Esophagus squamous epithelium (tissue), 4 donors: ENCODE measurements at regions not wholly inside any gene's neighbourhood (a gene's known extent, or its start where the extent isn't known, plus 50 kb on each side); places are given as distances from the start of the nearest gene placed in this dataset.
A peak's percentile ranks its signal among the peaks of the same experiment; 100 is the strongest.

Experiments
- POLR2A ChIP-seq, 4 donors: fragments of 450-650 bp; IDR thresholded peaks; one replicate each; pipeline ENCODE4 v1.6.1; 2017; ENCODE audit warnings: antibody characterized with exemption in 4 of 4, mild to moderate bottlenecking in 4 of 4, moderate library complexity in 3 of 4
- TF ChIP-seq, protein P1 (sequence below), 6 experiments: fragments of 450-650 bp in 4 of 6; fragments of 200-600 bp in 2 of 6; sonication (generic) in 2 of 6; IDR thresholded peaks; one replicate each; pipeline ENCODE4 v1.5.1; 2016 to 2019; ENCODE audit warnings: antibody characterized with exemption in 6 of 6, mild to moderate bottlenecking in 4 of 6, moderate library complexity in 4 of 6

DNA sequence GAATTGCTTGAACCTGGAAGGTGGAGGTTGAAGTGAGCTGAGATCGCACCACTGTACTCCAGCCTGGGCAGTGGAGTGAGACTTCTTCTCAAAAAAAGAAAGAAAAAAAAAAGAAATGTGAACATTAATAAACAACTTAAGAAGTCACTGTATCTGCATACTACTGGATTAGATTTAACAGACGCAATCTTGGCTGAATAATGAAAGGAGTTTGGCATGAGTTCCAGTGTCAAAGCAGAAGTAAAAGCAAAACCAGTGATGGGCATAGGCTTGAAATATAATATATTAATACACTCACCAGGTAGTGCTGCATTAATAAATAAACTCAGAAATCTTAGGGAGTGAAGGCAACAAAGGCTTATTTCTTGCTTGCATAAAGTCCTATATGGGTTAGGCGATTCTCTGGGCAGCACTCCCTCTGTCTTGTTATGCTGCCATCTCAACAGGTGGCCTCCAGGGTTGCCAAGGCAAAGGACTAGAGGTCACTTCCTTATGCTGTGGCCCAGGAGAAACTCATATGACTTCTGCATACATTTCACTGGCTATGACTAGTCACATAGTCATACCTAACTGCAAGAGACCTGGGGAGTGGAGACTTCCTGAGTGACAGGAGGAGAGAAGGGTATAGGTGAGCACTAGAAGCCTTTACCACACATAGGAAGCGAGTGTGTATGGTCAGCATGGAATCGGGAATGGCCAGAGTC, 296.2 kb upstream of the SPRED2 start:
- TF ChIP-seq, protein P1, sequence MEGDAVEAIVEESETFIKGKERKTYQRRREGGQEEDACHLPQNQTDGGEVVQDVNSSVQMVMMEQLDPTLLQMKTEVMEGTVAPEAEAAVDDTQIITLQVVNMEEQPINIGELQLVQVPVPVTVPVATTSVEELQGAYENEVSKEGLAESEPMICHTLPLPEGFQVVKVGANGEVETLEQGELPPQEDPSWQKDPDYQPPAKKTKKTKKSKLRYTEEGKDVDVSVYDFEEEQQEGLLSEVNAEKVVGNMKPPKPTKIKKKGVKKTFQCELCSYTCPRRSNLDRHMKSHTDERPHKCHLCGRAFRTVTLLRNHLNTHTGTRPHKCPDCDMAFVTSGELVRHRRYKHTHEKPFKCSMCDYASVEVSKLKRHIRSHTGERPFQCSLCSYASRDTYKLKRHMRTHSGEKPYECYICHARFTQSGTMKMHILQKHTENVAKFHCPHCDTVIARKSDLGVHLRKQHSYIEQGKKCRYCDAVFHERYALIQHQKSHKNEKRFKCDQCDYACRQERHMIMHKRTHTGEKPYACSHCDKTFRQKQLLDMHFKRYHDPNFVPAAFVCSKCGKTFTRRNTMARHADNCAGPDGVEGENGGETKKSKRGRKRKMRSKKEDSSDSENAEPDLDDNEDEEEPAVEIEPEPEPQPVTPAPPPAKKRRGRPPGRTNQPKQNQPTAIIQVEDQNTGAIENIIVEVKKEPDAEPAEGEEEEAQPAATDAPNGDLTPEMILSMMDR (IDR thresholded peaks at IDR 0.05) = peak in 1 of 6 experiments; percentile 12
- no peak for TF ChIP-seq POLR2A (IDR thresholded peaks at IDR 0.05)
